IgD-negative memory B cell (primary cell): ENCODE measurements at regions not wholly inside any gene's neighbourhood (a gene's known extent, or its start where the extent isn't known, plus 50 kb on each side); places are given as distances from the start of the nearest gene placed in this dataset.
"Not testable (repeated sequence)": the region's sequence is repeated elsewhere in the genome, so short reads cannot be mapped to it uniquely, and the experiment has no call there.

Experiments
- H3K27ac Mint-ChIP-seq, 3 donors: one replicate each; pipeline ENCODE4 v1.8.0; 2020 to 2022; ENCODE audit warnings: mild to moderate bottlenecking in 3 of 3, mixed read lengths in 3 of 3, moderate library complexity in 1 of 3
- H3K27me3 Mint-ChIP-seq: one replicate; pipeline ENCODE4 v1.8.0; 2021; ENCODE audit warnings: mixed read lengths
- H3K36me3 Mint-ChIP-seq: one replicate; pipeline ENCODE4 v1.8.0; 2020; ENCODE audit warnings: mild to moderate bottlenecking, mixed read lengths
- H3K4me1 Mint-ChIP-seq, 3 donors: one replicate each; pipeline ENCODE4 v1.8.0; 2020 to 2022; ENCODE audit warnings: mixed read lengths in 3 of 3, mild to moderate bottlenecking in 1 of 3
- H3K4me3 Mint-ChIP-seq, 4 donors: one replicate each; pipeline ENCODE4 v1.8.0; 2020 to 2022; ENCODE audit warnings: mild to moderate bottlenecking in 4 of 4, mixed read lengths in 4 of 4, moderate library complexity in 3 of 4
- H3K9me3 Mint-ChIP-seq, 3 donors: one replicate each; pipeline ENCODE4 v1.8.0; 2020 to 2021; ENCODE audit warnings: mixed read lengths in 3 of 3, mild to moderate bottlenecking in 1 of 3

DNA sequence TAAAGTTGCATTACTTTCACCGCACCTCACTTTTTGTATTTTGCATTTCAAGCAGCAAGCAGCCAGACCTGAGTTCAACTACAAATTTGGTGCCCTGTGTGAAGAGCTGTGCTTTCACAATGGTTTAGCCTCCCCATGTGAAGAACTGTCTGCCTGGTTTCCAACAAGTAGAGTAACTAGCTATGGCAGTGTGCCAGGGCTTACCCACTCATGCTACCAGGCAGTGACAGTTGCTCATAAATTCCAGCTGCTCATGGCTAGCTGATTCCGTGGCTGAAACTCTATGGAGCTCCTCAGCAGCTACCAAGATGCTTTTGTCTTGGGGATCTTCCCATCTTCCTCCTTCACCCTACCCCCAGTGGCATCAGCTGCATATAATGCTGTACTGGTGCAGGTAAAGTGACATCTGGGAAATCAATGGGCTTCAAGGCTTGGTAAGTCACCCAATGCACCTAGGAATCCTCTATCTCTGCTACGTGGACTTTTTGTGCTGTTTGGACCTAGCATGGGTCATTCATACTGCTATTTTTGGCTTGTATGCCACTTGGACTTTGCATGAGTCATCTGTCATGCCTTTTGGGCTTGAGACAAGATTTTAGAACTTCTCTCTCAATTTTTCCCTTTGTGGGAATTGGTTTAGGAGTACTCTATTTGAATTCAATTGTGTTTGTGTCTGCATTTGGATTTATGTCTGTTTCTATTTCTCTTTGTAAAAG, 176.5 kb upstream of the GJE1 start:
- H3K9me3 Mint-ChIP-seq, result peaks cover 8 to 11% (median 11%) of the 10 kb centered on the region in 3 donors
- H3K4me3 Mint-ChIP-seq, result no peak overlapping the region

DNA sequence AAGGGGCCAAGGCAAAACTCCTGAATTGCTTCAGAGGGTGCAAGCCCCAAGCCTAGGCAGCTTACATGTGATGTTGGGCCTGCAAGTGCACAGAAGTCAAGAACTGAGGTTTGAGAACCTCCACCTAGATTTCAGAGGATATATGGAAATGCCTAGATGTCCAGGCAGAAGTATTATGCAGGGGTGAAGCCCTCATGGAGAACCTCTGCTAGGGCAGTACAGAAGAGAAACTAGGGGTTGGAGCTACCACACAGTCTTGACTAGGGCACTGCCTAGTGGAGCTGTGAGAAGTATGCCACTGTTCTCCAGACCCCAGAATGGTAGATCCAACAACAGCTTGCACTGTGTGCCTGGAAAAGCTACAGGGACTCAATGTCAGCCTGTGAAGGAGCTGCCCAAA, 179.7 kb upstream of the GJE1 start:
- Mint-ChIP-seq H3K27ac (no peak overlapping the region), H3K9me3 (peaks cover 8 to 11% (median 11%) of the 10 kb centered on the region in 3 donors), H3K36me3 (no peaks in the 10 kb centered on the region), H3K4me3 (no peak overlapping the region), H3K4me1 (no peaks in the 10 kb centered on the region), H3K27me3 (no peaks in the 10 kb centered on the region)

More for the DNA sequence above, 176.5 kb upstream of the GJE1 start:
- Mint-ChIP-seq H3K27me3 (no peaks in the 10 kb centered on the region), H3K4me1 (no peaks in the 10 kb centered on the region), H3K36me3 (no peaks in the 10 kb centered on the region), H3K27ac (no peak overlapping the region)

GRCh38 chr6:141946502-141946901, 186.2 kb upstream of the GJE1 start:
- no peaks in the 10 kb centered on the region for H3K4me1 Mint-ChIP-seq
- no peak overlapping the region for H3K4me3 Mint-ChIP-seq
- H3K27ac Mint-ChIP-seq, result no peak overlapping the region
- peaks cover 6 to 14% (median 7%) of the 10 kb centered on the region in 3 donors for H3K9me3 Mint-ChIP-seq
- no peaks in the 10 kb centered on the region for H3K27me3 Mint-ChIP-seq
- H3K36me3 Mint-ChIP-seq, result no peaks in the 10 kb centered on the region

GRCh38 chr6:141938664-141939063, 194.1 kb upstream of the GJE1 start:
- Mint-ChIP-seq H3K9me3 (peaks cover 6 to 10% (median 7%) of the 10 kb centered on the region in 3 donors), H3K27me3 (no peaks in the 10 kb centered on the region), H3K4me3 (no peak overlapping the region), H3K36me3 (no peaks in the 10 kb centered on the region), H3K27ac (no peak overlapping the region), H3K4me1 (no peaks in the 10 kb centered on the region)

GRCh38 chr6:141932685-141933084, 200.0 kb upstream of the GJE1 start:
- Mint-ChIP-seq H3K4me1 (no peaks in the 10 kb centered on the region), H3K27ac (no peak overlapping the region), H3K4me3 (no peak overlapping the region), H3K27me3 (no peaks in the 10 kb centered on the region), H3K9me3 (peaks cover 0 to 1% (median 0%) of the 10 kb centered on the region in 3 donors), H3K36me3 (no peaks in the 10 kb centered on the region)

- not testable (repeated sequence) for H3K36me3 Mint-ChIP-seq, H3K4me1 Mint-ChIP-seq, H3K27me3 Mint-ChIP-seq, H3K4me3 Mint-ChIP-seq, H3K27ac Mint-ChIP-seq, H3K9me3 Mint-ChIP-seq
Observed at GRCh38 chr6:141926200-141926900, 206.4 kb upstream of the GJE1 start.

DNA sequence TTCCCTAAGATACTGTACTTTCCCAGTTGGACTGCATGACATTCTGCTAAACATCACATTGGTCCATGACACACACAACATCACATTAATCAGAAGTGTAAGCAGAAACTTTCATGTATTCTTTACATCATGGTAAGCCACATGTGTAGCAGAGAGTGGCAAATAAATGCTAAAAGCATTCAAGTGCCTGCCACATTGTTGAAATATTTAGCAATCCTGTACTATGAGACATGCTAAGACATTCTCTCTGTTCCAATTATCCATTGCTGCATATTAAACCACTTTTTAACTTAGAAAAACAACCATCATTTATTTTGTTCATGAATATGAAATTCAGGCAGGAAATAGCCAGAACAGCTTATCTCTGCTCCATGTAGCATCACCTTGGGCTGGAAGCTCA, 207.7 kb upstream of the GJE1 start:
- Mint-ChIP-seq H3K4me3 (no peak overlapping the region), H3K36me3 (peaks cover 3% of the 10 kb centered on the region), H3K27me3 (no peaks in the 10 kb centered on the region), H3K27ac (no peak overlapping the region), H3K4me1 (no peaks in the 10 kb centered on the region), H3K9me3 (peaks cover 0 to 5% (median 0%) of the 10 kb centered on the region in 3 donors)

DNA sequence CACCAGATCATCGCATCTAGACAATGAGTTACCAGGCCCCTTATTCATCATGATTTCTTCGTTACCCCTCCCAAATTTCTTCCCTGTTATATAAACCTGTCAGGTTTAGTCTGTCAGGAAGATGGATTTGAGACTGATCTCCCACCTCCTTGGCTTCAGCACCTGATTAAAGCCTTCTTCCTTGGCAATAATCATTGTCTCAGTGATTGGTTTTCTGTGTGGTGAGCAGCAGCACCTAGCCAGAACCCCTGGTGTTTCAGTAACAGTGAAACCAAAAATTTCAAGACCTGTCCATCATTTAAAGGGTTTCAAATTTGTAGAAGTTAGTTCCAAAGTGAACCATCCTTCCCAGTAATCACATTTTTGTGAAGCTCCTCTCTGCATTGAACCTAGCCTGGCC, 209.8 kb upstream of the GJE1 start:
- Mint-ChIP-seq H3K9me3 (peaks cover 0 to 5% (median 0%) of the 10 kb centered on the region in 3 donors), H3K4me1 (no peaks in the 10 kb centered on the region), H3K36me3 (peaks cover 3% of the 10 kb centered on the region), H3K4me3 (no peak overlapping the region), H3K27ac (no peak overlapping the region), H3K27me3 (no peaks in the 10 kb centered on the region)

GRCh38 chr6:141916682-141917505, 215.8 kb upstream of the GJE1 start:
- not testable (repeated sequence) for H3K4me3 Mint-ChIP-seq, H3K27me3 Mint-ChIP-seq, H3K27ac Mint-ChIP-seq, H3K4me1 Mint-ChIP-seq, H3K9me3 Mint-ChIP-seq, H3K36me3 Mint-ChIP-seq

DNA sequence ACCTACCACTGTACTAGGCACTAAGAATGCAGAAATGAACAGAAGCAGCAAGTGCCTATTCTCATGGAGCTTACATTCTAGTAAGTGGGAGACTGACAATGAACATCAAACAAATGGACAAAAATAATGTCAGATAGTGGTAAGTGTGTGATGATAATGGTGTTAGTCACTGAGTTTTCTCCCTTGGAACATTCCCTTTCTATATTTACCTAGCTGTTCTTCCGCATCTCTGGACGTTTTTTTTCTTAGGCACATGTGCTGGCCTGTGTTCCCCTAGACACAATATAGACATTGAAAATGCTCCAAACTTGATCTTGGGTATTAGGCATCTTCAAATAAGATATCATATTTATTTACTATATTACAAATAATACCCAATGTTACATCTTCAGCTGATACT, 218.1 kb upstream of the GJE1 start:
- no peaks in the 10 kb centered on the region for H3K9me3 Mint-ChIP-seq
- H3K4me1 Mint-ChIP-seq, result no peaks in the 10 kb centered on the region
- H3K36me3 Mint-ChIP-seq, result no peaks in the 10 kb centered on the region
- H3K27ac Mint-ChIP-seq, result no peak overlapping the region
- no peaks in the 10 kb centered on the region for H3K27me3 Mint-ChIP-seq
- H3K4me3 Mint-ChIP-seq, result no peak overlapping the region

GRCh38 chr6:141906569-141907080, 226.1 kb upstream of the GJE1 start:
- H3K27me3 Mint-ChIP-seq, result no peaks in the 10 kb centered on the region
- no peak overlapping the region for H3K4me3 Mint-ChIP-seq
- no peaks in the 10 kb centered on the region for H3K4me1 Mint-ChIP-seq
- H3K27ac Mint-ChIP-seq, result no peak overlapping the region
- H3K9me3 Mint-ChIP-seq, result peaks cover 0 to 8% (median 3%) of the 10 kb centered on the region in 3 donors
- H3K36me3 Mint-ChIP-seq, result no peaks in the 10 kb centered on the region

GRCh38 chr6:141890661-141891060, 242.1 kb upstream of the GJE1 start:
- Mint-ChIP-seq H3K4me3 (no peak overlapping the region), H3K36me3 (no peaks in the 10 kb centered on the region), H3K4me1 (no peaks in the 10 kb centered on the region), H3K27ac (no peak overlapping the region), H3K9me3 (peaks cover 3 to 13% (median 3%) of the 10 kb centered on the region in 3 donors), H3K27me3 (no peaks in the 10 kb centered on the region)

DNA sequence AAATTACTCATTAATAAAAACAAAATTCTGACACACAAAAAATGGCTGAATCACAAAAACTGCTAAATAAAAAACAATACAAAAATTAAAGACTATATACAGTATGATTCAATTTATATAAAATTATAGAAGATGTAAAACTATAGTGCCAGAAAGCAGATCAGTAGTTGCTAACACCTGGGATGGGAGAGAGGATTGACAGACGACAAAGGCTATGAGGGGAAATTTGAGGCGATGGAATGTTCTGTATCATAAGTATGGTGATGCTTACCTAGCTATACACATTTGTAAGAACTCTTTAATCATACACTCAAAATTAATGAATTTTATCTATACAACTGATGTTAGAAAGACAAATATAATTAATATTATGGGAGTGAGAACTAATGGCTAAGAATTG, 247.9 kb upstream of the GJE1 start:
- Mint-ChIP-seq H3K27me3 (no peaks in the 10 kb centered on the region), H3K27ac (no peak overlapping the region), H3K9me3 (peaks cover 2 to 16% (median 8%) of the 10 kb centered on the region in 3 donors), H3K4me1 (no peaks in the 10 kb centered on the region), H3K36me3 (no peaks in the 10 kb centered on the region), H3K4me3 (no peak overlapping the region)

DNA sequence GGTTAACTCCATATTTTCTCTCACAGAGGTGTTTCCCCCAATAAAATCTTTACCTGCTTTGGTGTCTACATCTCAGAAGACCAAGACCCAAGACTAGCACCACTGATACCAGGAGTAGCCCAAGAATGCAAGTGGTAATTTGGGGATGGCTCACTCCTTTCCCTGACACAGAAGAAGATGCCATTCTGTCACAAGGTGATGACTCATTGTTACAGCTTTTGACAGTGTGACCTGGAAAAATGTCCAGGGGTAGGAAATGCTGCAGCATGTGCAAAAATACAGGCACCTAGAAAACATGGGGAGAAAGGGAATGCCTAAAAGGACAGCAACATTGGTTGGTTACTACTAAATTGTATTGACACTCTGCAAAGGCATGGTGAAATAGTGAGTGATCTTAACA, 254.0 kb upstream of the GJE1 start:
- Mint-ChIP-seq H3K9me3 (peaks cover 0 to 3% (median 0%) of the 10 kb centered on the region in 3 donors), H3K27me3 (no peaks in the 10 kb centered on the region), H3K36me3 (no peaks in the 10 kb centered on the region), H3K27ac (no peak overlapping the region), H3K4me1 (no peaks in the 10 kb centered on the region), H3K4me3 (no peak overlapping the region)

DNA sequence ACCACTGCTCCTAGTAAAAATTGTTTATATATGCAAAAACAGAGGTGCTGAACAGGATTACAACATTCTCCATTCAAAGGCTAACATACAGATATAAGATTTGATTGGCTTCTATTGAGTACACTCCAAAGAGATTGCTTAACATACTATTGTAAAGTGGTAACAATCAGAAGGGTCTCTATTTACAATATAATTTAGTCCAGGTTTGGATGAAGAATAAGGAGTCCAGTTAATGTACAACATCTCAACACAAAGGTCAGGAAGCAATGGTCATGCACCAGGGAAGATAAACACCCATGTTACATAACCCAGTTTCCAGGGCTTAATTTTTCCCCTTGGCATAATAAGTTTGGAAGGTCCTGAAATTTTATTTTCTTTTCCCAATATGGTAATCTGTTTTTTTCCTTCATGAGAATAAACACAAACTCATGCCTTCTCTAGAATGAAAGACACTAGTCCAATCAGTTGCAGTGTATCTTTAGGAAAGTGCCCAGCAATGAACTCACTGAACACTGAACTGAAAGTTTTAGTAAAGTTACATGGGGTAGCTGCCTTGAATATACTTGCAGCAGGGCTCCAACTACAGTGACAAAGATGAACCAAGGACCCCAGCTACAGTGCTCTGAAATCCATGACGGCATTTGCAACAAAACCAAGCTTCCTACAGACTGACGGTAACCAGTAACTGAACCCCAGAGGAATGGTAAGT, 255.3 kb upstream of the GJE1 start:
- H3K9me3 Mint-ChIP-seq, result peaks cover 0 to 3% (median 2%) of the 10 kb centered on the region in 3 donors
- no peak overlapping the region for H3K4me3 Mint-ChIP-seq
- H3K27ac Mint-ChIP-seq, result no peak overlapping the region
- H3K36me3 Mint-ChIP-seq, result no peaks in the 10 kb centered on the region
- no peaks in the 10 kb centered on the region for H3K27me3 Mint-ChIP-seq
- no peaks in the 10 kb centered on the region for H3K4me1 Mint-ChIP-seq
